Neural progenitor cell (in vitro differentiated cells): ENCODE measurements at regions not wholly inside any gene's neighbourhood (a gene's known extent, or its start where the extent isn't known, plus 50 kb on each side); places are given as distances from the start of the nearest gene placed in this dataset.

Experiments
- DNase-seq: peaks from one replicate; pipeline ENCODE4 v3.0.0-alpha.2; 2016; ENCODE audit warnings: low spot score
- H2AFZ ChIP-seq: fragments of 200-600 bp; sonication (generic); replicated peaks from 2 replicates; pipeline ENCODE4 v1.6.1; 2016; ENCODE audit warnings: antibody characterized with exemption
- H3F3A ChIP-seq: fragments of 200-600 bp; sonication (generic); 2 replicates; pipeline ENCODE4 v1.6.1; 2016; ENCODE audit warnings: antibody characterized with exemption, low read depth
- H3K27ac ChIP-seq: fragments of 200-600 bp; sonication (generic); 2 replicates; pipeline ENCODE4 v1.5.1; 2016; ENCODE audit warnings: mild to moderate bottlenecking
- H3K27me3 ChIP-seq: fragments of 200-600 bp; sonication (generic); 2 replicates; pipeline ENCODE4 v1.6.1; 2016; ENCODE audit warnings: mild to moderate bottlenecking, moderate library complexity
- H3K36me3 ChIP-seq: fragments of 200-600 bp; sonication (generic); 2 replicates; pipeline ENCODE4 v1.5.1; 2016
- H3K4me1 ChIP-seq: fragments of 200-600 bp; sonication (generic); 2 replicates; pipeline ENCODE4 v1.6.1; 2016; ENCODE audit warnings: mixed run types
- H3K4me2 ChIP-seq: fragments of 200-600 bp; sonication (generic); 2 replicates; pipeline ENCODE4 v1.6.1; 2016
- H3K4me3 ChIP-seq: fragments of 200-600 bp; sonication (generic); 2 replicates; pipeline ENCODE4 v1.5.1; 2016
- H3K79me2 ChIP-seq: fragments of 200-600 bp; sonication (generic); 2 replicates; pipeline ENCODE4 v1.6.1; 2016; ENCODE audit warnings: low read depth
- H3K9ac ChIP-seq: fragments of 200-600 bp; sonication (generic); 2 replicates; pipeline ENCODE4 v1.6.1; 2016
- H3K9me3 ChIP-seq: fragments of 200-600 bp; sonication (generic); 2 replicates; pipeline ENCODE4 v1.5.1; 2016; ENCODE audit warnings: low read depth
- H4K20me1 ChIP-seq: fragments of 200-600 bp; sonication (generic); 2 replicates; pipeline ENCODE4 v1.6.1; 2016; ENCODE audit warnings: low read depth
- H3K27ac Mint-ChIP-seq: 3 replicates; pipeline ENCODE4 v1.8.0; 2021; ENCODE audit warnings: mixed read lengths
- H3K27me3 Mint-ChIP-seq: 2 replicates; pipeline ENCODE4 v1.8.0; 2022; ENCODE audit warnings: low read depth, mild to moderate bottlenecking, inconsistent platforms, moderate library complexity, mixed read lengths; ENCODE audit not compliant: insufficient read depth
- H3K36me3 Mint-ChIP-seq: 3 replicates; pipeline ENCODE4 v1.8.0; 2021; ENCODE audit warnings: mixed read lengths
- H3K4me1 Mint-ChIP-seq: 3 replicates; pipeline ENCODE4 v1.8.0; 2021; ENCODE audit warnings: mixed read lengths
- H3K4me3 Mint-ChIP-seq: 3 replicates; pipeline ENCODE4 v1.8.0; 2021; ENCODE audit warnings: mild to moderate bottlenecking, moderate library complexity, mixed read lengths
- H3K9me3 Mint-ChIP-seq: 3 replicates; pipeline ENCODE4 v1.8.0; 2020; ENCODE audit warnings: mixed read lengths
- CTCF ChIP-seq: fragments of 200-600 bp; sonication (generic); IDR thresholded peaks from 2 replicates; pipeline ENCODE4 v1.5.1; 2017; ENCODE audit warnings: antibody characterized with exemption, mild to moderate bottlenecking
- EZH2 ChIP-seq: fragments of 200-600 bp; sonication (generic); IDR thresholded peaks from 2 replicates; pipeline ENCODE4 v1.6.1; 2017; ENCODE audit warnings: antibody characterized with exemption, mild to moderate bottlenecking, moderate library complexity
- EZH2phosphoT487 ChIP-seq: fragments of 200-600 bp; sonication (generic); IDR thresholded peaks from 2 replicates; pipeline ENCODE4 v1.6.1; 2017; ENCODE audit warnings: antibody characterized with exemption

GRCh38 chr1:34425785-34426184 lies 249.1 kb downstream of the C1orf94 start:
- Histone ChIP-seq H4K20me1 (no peaks in the 10 kb centered on the region), H3K9ac (no peak overlapping the region), H3K4me3 (no peak overlapping the region), H3K4me1 (no peaks in the 10 kb centered on the region), H3K27ac (no peak overlapping the region), H3F3A (no peaks in the 10 kb centered on the region), H3K79me2 (no peaks in the 10 kb centered on the region), H3K4me2 (no peak overlapping the region), H3K36me3 (no peaks in the 10 kb centered on the region), H2AFZ (no peak overlapping the region), H3K9me3 (no peaks in the 10 kb centered on the region), H3K27me3 (no peaks in the 10 kb centered on the region)
- H3K4me3 Mint-ChIP-seq = no peak overlapping the region
- no peaks in the 10 kb centered on the region for H3K36me3 Mint-ChIP-seq
- no peak overlapping the region for H3K27ac Mint-ChIP-seq
- H3K9me3 Mint-ChIP-seq = no peaks in the 10 kb centered on the region
- no peaks in the 10 kb centered on the region for H3K4me1 Mint-ChIP-seq
- TF ChIP-seq EZH2 = no peak
- no peak for TF ChIP-seq EZH2phosphoT487
- no peak for TF ChIP-seq CTCF
- peaks cover 4% of the 10 kb centered on the region for H3K27me3 Mint-ChIP-seq
- no peak for DNase-seq

- TF ChIP-seq CTCF (no peak), EZH2 (no peak), EZH2phosphoT487 (no peak)
- Histone ChIP-seq H4K20me1 (no peaks in the 10 kb centered on the region), H3K4me1 (no peaks in the 10 kb centered on the region), H3F3A (no peaks in the 10 kb centered on the region), H2AFZ (no peak overlapping the region), H3K79me2 (no peaks in the 10 kb centered on the region), H3K9ac (no peak overlapping the region), H3K27me3 (no peaks in the 10 kb centered on the region), H3K4me2 (no peak overlapping the region), H3K36me3 (no peaks in the 10 kb centered on the region), H3K27ac (no peak overlapping the region), H3K9me3 (no peaks in the 10 kb centered on the region), H3K4me3 (no peak overlapping the region)
- Mint-ChIP-seq H3K36me3 (no peaks in the 10 kb centered on the region), H3K4me1 (no peaks in the 10 kb centered on the region), H3K9me3 (no peaks in the 10 kb centered on the region), H3K27ac (no peak overlapping the region), H3K4me3 (no peak overlapping the region), H3K27me3 (peaks cover 4% of the 10 kb centered on the region)
- DNase-seq = no peak
These were observed 249.7 kb downstream of the C1orf94 start for GRCh38 chr1:34426325-34426896.

GRCh38 chr1:34427170-34427569 lies 250.5 kb downstream of the C1orf94 start:
- no peaks in the 10 kb centered on the region for H3K36me3 ChIP-seq
- Mint-ChIP-seq H3K4me1 (no peaks in the 10 kb centered on the region), H3K27me3 (peaks cover 4% of the 10 kb centered on the region), H3K4me3 (no peak overlapping the region), H3K36me3 (no peaks in the 10 kb centered on the region), H3K27ac (no peak overlapping the region), H3K9me3 (no peaks in the 10 kb centered on the region)
- H3K4me1 ChIP-seq = no peaks in the 10 kb centered on the region
- H3K27ac ChIP-seq = no peak overlapping the region
- H3K4me2 ChIP-seq = no peak overlapping the region
- no peaks in the 10 kb centered on the region for H3K9me3 ChIP-seq
- no peak for DNase-seq
- TF ChIP-seq EZH2 (no peak), CTCF (no peak), EZH2phosphoT487 (no peak)
- H2AFZ ChIP-seq = no peak overlapping the region
- H3K79me2 ChIP-seq = no peaks in the 10 kb centered on the region
- H3F3A ChIP-seq = no peaks in the 10 kb centered on the region
- no peak overlapping the region for H3K4me3 ChIP-seq
- H4K20me1 ChIP-seq = no peaks in the 10 kb centered on the region
- H3K9ac ChIP-seq = no peak overlapping the region
- no peaks in the 10 kb centered on the region for H3K27me3 ChIP-seq
